ENCODE measurements at regions not wholly inside any gene's neighbourhood (a gene's known extent, or its start where the extent isn't known, plus 50 kb on each side); places are given as distances from the start of the nearest gene placed in this dataset.

- no peak for TF ChIP-seq CTCF (IDR thresholded peaks at IDR 0.05; ENCODE audit: insufficient read depth, low read depth, low read length)
- no peak for TF ChIP-seq EZH2 (IDR thresholded peaks at IDR 0.05; ENCODE audit: insufficient read depth, low read length)
These were observed 760.5 kb downstream of the SATB2 start for GRCh38 chr2:198697218-198697617.
